ENCODE measurements at regions not wholly inside any gene's neighbourhood (a gene's known extent, or its start where the extent isn't known, plus 50 kb on each side); places are given as distances from the start of the nearest gene placed in this dataset.

DNA sequence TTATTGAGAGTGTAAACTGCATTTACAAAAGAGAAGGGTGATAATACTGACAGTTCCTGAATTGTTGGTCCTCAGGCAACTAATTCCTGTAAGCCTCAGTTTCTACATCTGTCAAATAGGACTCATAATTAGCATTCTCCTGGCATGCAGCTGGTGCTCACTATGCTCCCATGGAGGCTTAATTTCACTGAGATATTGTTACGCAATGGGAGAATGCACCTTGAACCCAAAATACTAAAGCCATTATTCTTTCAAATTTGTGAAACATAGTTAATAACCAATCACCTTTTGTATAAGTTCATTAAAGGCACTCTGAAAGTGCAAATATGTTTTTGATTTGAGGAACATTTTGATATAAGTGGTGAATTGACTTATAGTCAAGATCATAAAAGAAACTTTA is 985.5 kb downstream of the CDH11 start:
- TF ChIP-seq, protein P1, sequence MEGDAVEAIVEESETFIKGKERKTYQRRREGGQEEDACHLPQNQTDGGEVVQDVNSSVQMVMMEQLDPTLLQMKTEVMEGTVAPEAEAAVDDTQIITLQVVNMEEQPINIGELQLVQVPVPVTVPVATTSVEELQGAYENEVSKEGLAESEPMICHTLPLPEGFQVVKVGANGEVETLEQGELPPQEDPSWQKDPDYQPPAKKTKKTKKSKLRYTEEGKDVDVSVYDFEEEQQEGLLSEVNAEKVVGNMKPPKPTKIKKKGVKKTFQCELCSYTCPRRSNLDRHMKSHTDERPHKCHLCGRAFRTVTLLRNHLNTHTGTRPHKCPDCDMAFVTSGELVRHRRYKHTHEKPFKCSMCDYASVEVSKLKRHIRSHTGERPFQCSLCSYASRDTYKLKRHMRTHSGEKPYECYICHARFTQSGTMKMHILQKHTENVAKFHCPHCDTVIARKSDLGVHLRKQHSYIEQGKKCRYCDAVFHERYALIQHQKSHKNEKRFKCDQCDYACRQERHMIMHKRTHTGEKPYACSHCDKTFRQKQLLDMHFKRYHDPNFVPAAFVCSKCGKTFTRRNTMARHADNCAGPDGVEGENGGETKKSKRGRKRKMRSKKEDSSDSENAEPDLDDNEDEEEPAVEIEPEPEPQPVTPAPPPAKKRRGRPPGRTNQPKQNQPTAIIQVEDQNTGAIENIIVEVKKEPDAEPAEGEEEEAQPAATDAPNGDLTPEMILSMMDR (optimal IDR thresholded peaks at IDR 0.05 in 1 of 3, IDR thresholded peaks at IDR 0.05 in 1 of 3, conservative IDR thresholded peaks at IDR 0.05 in 1 of 3; ENCODE audit: extremely low read depth in 1 of 3, insufficient read depth in 2 of 3, low read length in 3 of 3): no peak
- no peak for TF ChIP-seq EZH2 (IDR thresholded peaks at IDR 0.05; ENCODE audit: low read length)

Measured in keratinocyte (primary cell).